Sciatic nerve (tissue), 2 donors: ENCODE measurements at regions not wholly inside any gene's neighbourhood (a gene's known extent, or its start where the extent isn't known, plus 50 kb on each side); places are given as distances from the start of the nearest gene placed in this dataset.

Experiments used
- ATAC-seq: fragments of 200-7000 bp; cut with Tn5 transposase; one replicate; pipeline ENCODE4 v1.9.1; 2020; ENCODE audit warnings: mild to moderate bottlenecking, moderate library complexity
- DNase-seq: peaks from one replicate; pipeline ENCODE4 v3.0.0-alpha.2; 2020; ENCODE audit warnings: low spot score
- intact Hi-C: fragments of 100-400 bp; cut with DNase I; formaldehyde crosslinking; loops from one replicate; pipeline ENCODE4 v1.14.2; 2022
- donor health status: DM: no; HTN: no; CAD: no.
- donor health status: DM: no; HTN: no; CAD: no.

- intact Hi-C loops, result no loop called here
- ATAC-seq, result no peak
- DNase-seq, result no peak
Observed at GRCh38 chr7:32357535-32358277, 132.5 kb downstream of the LSM5 start.

- ATAC-seq (no peak), DNase-seq (peak; percentile 63)
- intact Hi-C loops, result loop anchor here (5.0 kb wide), 1 partner anchor 135 kb away; no protein-coding TSS in a partner anchor
Observed at GRCh38 chr7:32347244-32347828, 142.8 kb downstream of the LSM5 start.

GRCh38 chr7:32346253-32346652 lies 143.9 kb downstream of the LSM5 start:
- intact Hi-C loops, result loop anchor here (5.0 kb wide), 1 partner anchor 134 kb away; no protein-coding TSS in a partner anchor
- DNase-seq (no peak), ATAC-seq (no peak)

- ATAC-seq (no peak), DNase-seq (no peak)
- intact Hi-C loops, result no loop called here
Observed at GRCh38 chr7:32336726-32337125, 153.5 kb downstream of the LSM5 start.

GRCh38 chr7:32335107-32335506 lies 155.1 kb downstream of the LSM5 start:
- DNase-seq (no peak), ATAC-seq (no peak)
- intact Hi-C loops, result no loop called here

GRCh38 chr7:32330602-32331001 lies 159.6 kb downstream of the LSM5 start:
- DNase-seq (no peak), ATAC-seq (no peak)
- intact Hi-C loops, result no loop called here

- no peak for DNase-seq
- ATAC-seq, result no peak
- intact Hi-C loops, result no loop called here
Observed at GRCh38 chr7:32326078-32326477, 164.1 kb downstream of the LSM5 start.

GRCh38 chr7:32323712-32324111 lies 166.5 kb downstream of the LSM5 start:
- DNase-seq, result no peak
- ATAC-seq, result no peak
- intact Hi-C loops, result no loop called here

- DNase-seq, result no peak
- intact Hi-C loops, result no loop called here
- peak; percentile 51 for ATAC-seq
Observed at GRCh38 chr7:32319012-32319382, 171.2 kb downstream of the LSM5 start.

- intact Hi-C loops, result no loop called here
- ATAC-seq (peak; percentile 79), DNase-seq (no peak)
Observed at GRCh38 chr7:32318300-32319011, 171.7 kb downstream of the LSM5 start.

GRCh38 chr7:32316839-32317238 lies 173.3 kb downstream of the LSM5 start:
- ATAC-seq (no peak), DNase-seq (no peak)
- intact Hi-C loops, result no loop called here

GRCh38 chr7:32314761-32315160 lies 175.4 kb downstream of the LSM5 start:
- no peak for ATAC-seq
- no peak for DNase-seq
- intact Hi-C loops, result no loop called here

- no peak for ATAC-seq
- intact Hi-C loops, result no loop called here
- DNase-seq, result no peak
Observed at GRCh38 chr7:32301427-32301826, 188.8 kb downstream of the LSM5 start.

GRCh38 chr7:32299133-32299702 lies 191.0 kb downstream of the LSM5 start:
- DNase-seq (peak; percentile 88), ATAC-seq (peak; percentile 75)
- intact Hi-C loops, result loop anchor here (10.0 kb wide), 1 partner anchor 74 kb away; no protein-coding TSS in a partner anchor

- intact Hi-C loops, result loop anchor here (10.0 kb wide), 1 partner anchor 74 kb away; no protein-coding TSS in a partner anchor
- ATAC-seq (peak; percentile 67), DNase-seq (peak; percentile 64)
Observed at GRCh38 chr7:32298408-32299132, 191.6 kb downstream of the LSM5 start.

GRCh38 chr7:32293833-32294232 lies 196.3 kb downstream of the LSM5 start:
- DNase-seq (no peak), ATAC-seq (no peak)
- intact Hi-C loops, result loop anchor here (10.0 kb wide), 1 partner anchor 69 kb away; no protein-coding TSS in a partner anchor

GRCh38 chr7:32289651-32290414 lies 200.3 kb downstream of the LSM5 start:
- peak; percentile 61 for DNase-seq
- intact Hi-C loops, result loop anchor here (10.0 kb wide), 1 partner anchor 65 kb away; no protein-coding TSS in a partner anchor

GRCh38 chr7:32285698-32286097 lies 204.5 kb downstream of the LSM5 start:
- intact Hi-C loops, result no loop called here
- DNase-seq (no peak), ATAC-seq (no peak)

More at GRCh38 chr7:32289651-32290414, 200.3 kb downstream of the LSM5 start:
- peak; percentile 63 for ATAC-seq
